ENCODE measurements at regions not wholly inside any gene's neighbourhood (a gene's known extent, or its start where the extent isn't known, plus 50 kb on each side); places are given as distances from the start of the nearest gene placed in this dataset.
"Not testable (repeated sequence)": the region's sequence is repeated elsewhere in the genome, so short reads cannot be mapped to it uniquely, and the experiment has no call there.

- Mint-ChIP-seq H3K4me3 (no peak overlapping the region), H3K27ac (no peak overlapping the region), H3K4me1 (ENCODE audit: low read depth) (no peaks in the 10 kb centered on the region), H3K27me3 (no peaks in the 10 kb centered on the region), H3K9me3 (peaks cover 14% of the 10 kb centered on the region), H3K36me3 (ENCODE audit: low read depth) (no peaks in the 10 kb centered on the region)
Measured at GRCh38 chr5:13217636-13218035, 726.9 kb downstream of the DNAH5 start.

- no peaks in the 10 kb centered on the region for H3K36me3 Mint-ChIP-seq (ENCODE audit: low read depth)
Measured at GRCh38 chr5:13215806-13216205, 728.7 kb downstream of the DNAH5 start.

DNA sequence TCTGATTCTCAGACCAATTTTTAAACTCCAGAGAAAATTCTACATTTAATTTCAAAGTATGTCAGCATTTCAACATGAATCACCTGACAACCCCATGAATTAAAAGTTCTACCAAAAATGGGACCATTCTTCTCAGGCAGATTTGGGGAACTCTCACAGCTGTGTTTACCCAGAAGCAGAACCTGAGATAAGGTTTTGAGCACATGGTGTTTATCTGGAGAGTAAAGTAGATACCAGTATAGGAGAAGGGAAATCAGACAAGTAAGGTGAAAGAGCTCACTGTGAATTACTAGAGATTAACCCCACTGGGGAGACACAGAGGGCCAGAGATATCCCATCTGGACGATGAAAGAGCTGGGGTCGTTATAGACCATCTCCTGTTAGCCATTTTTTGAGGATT is 729.1 kb downstream of the DNAH5 start:
- H3K4me1 Mint-ChIP-seq (ENCODE audit: low read depth), result no peaks in the 10 kb centered on the region
- H3K4me3 Mint-ChIP-seq, result no peak overlapping the region
- peaks cover 18% of the 10 kb centered on the region for H3K9me3 Mint-ChIP-seq
- H3K27ac Mint-ChIP-seq, result no peak overlapping the region
- H3K36me3 Mint-ChIP-seq (ENCODE audit: low read depth), result no peaks in the 10 kb centered on the region
- H3K27me3 Mint-ChIP-seq, result no peaks in the 10 kb centered on the region

More at GRCh38 chr5:13215806-13216205, 728.7 kb downstream of the DNAH5 start:
- H3K27me3 Mint-ChIP-seq, result no peaks in the 10 kb centered on the region
- H3K27ac Mint-ChIP-seq, result no peak overlapping the region
- H3K4me1 Mint-ChIP-seq (ENCODE audit: low read depth), result no peaks in the 10 kb centered on the region
- H3K9me3 Mint-ChIP-seq, result peaks cover 18% of the 10 kb centered on the region
- no peak overlapping the region for H3K4me3 Mint-ChIP-seq

- H3K27ac Mint-ChIP-seq, result no peak overlapping the region
- no peaks in the 10 kb centered on the region for H3K27me3 Mint-ChIP-seq
Measured at GRCh38 chr5:13214182-13214581, 730.3 kb downstream of the DNAH5 start.

DNA sequence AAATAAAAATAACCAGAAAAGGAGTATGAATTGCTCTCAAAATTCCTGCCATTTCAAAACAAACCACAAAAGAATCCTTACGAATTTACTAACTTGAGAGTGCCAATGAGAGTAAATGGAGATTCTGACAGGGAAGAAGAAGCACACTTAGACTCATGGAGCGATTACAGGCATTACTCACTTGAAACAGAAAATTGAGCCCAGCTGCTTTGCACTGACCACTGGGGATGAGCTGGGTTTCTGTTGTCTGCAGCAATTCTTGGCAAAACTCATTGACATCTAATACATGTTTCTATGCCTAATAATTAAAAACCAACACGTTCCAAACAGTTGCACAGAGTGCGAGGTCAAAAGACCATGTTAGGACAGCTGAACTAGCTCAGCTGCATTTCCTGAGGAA is 731.6 kb downstream of the DNAH5 start:
- no peaks in the 10 kb centered on the region for H3K4me1 Mint-ChIP-seq (ENCODE audit: low read depth)
- no peak overlapping the region for H3K27ac Mint-ChIP-seq
- H3K36me3 Mint-ChIP-seq (ENCODE audit: low read depth), result no peaks in the 10 kb centered on the region
- H3K27me3 Mint-ChIP-seq, result no peaks in the 10 kb centered on the region
- peaks cover 15% of the 10 kb centered on the region for H3K9me3 Mint-ChIP-seq
- H3K4me3 Mint-ChIP-seq, result no peak overlapping the region

More at GRCh38 chr5:13214182-13214581, 730.3 kb downstream of the DNAH5 start:
- H3K9me3 Mint-ChIP-seq, result peaks cover 20% of the 10 kb centered on the region
- no peak overlapping the region for H3K4me3 Mint-ChIP-seq
- H3K36me3 Mint-ChIP-seq (ENCODE audit: low read depth), result no peaks in the 10 kb centered on the region
- no peaks in the 10 kb centered on the region for H3K4me1 Mint-ChIP-seq (ENCODE audit: low read depth)

DNA sequence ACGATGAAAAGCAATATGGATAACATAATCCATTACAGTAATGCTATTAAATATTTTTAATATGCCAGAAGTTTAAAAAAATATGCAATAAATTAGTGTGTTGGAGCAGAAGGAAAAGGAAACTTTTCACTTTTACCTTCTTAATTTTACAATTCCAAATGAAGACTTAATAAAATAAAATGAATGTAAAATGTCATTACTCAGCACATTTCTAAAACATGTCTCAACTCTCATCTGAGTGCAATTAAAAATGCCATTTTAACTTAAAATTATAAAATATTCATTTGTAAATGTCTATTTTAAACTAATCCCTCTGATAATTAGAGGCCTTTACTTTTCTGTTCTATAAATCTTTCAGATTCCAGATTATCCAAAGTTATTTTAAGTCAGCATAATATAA is 733.4 kb downstream of the DNAH5 start:
- H3K4me3 Mint-ChIP-seq, result no peak overlapping the region
- peaks cover 15% of the 10 kb centered on the region for H3K9me3 Mint-ChIP-seq
- no peaks in the 10 kb centered on the region for H3K36me3 Mint-ChIP-seq (ENCODE audit: low read depth)
- no peak overlapping the region for H3K27ac Mint-ChIP-seq
- no peaks in the 10 kb centered on the region for H3K27me3 Mint-ChIP-seq
- no peaks in the 10 kb centered on the region for H3K4me1 Mint-ChIP-seq (ENCODE audit: low read depth)

DNA sequence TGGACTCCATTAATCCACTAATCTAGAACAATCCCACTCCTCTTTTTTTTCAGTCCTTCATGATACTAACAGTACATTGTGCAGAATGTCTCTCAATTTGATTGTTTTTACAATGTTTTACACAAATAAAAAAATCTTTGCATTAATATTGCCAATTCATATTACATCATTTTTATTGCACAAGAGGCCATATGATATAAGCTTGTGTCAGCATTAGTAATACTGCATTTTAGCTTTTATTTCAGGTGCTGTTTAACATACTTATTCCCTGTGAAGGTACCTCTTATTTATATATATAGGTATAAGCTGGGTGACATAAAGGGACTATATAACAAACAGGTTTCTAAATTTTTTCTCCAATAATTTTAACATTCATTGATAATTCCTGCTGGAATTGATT is 737.4 kb downstream of the DNAH5 start:
- Mint-ChIP-seq H3K4me1 (ENCODE audit: low read depth) (no peaks in the 10 kb centered on the region), H3K4me3 (no peak overlapping the region), H3K27me3 (no peaks in the 10 kb centered on the region), H3K36me3 (ENCODE audit: low read depth) (no peaks in the 10 kb centered on the region), H3K27ac (no peak overlapping the region), H3K9me3 (peaks cover 3% of the 10 kb centered on the region)

DNA sequence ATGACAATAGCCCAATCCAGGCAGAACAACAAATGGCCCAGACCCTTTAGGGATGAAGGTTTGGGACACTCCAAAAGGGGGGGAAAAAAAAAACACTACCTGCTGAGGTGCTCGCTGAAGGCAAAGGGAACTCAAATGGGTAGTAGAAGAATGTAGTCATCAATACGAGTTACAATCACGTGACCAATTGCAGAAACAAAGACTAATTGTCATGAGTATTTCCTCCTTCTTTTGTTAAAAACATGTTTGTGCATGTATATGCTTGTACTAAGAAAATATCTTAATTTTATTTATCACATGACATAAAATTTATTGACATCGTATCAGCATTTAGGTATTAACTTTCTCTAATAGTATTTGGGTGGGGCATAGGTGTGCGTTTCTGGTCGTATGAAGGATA is 743.5 kb downstream of the DNAH5 start:
- H3K27ac Mint-ChIP-seq, result no peak overlapping the region
- H3K27me3 Mint-ChIP-seq, result no peaks in the 10 kb centered on the region
- H3K4me1 Mint-ChIP-seq (ENCODE audit: low read depth), result no peaks in the 10 kb centered on the region
- peaks cover 10% of the 10 kb centered on the region for H3K9me3 Mint-ChIP-seq
- no peaks in the 10 kb centered on the region for H3K36me3 Mint-ChIP-seq (ENCODE audit: low read depth)
- no peak overlapping the region for H3K4me3 Mint-ChIP-seq

DNA sequence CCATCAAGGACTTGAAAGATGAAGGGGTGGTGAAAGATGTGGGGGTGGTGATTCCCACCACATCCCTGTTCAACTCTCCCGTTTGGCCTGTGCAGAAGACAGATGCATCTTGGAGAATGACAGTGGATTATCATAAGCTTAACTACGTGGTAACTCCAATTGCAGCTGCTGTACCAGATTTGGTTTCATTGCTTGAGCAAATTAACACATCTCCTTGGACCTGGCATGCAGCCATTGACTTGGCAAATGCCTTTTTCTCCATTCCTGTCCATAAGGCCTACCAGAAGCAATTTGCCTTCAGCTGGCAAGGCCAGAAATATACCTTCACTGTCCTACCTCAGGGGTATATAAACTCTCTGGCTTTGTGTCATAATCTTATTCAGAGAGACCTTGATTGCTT is 746.3 kb downstream of the DNAH5 start:
- H3K4me3 Mint-ChIP-seq; H3K27ac Mint-ChIP-seq; H3K9me3 Mint-ChIP-seq; H3K27me3 Mint-ChIP-seq; H3K4me1 Mint-ChIP-seq (ENCODE audit: low read depth); H3K36me3 Mint-ChIP-seq (ENCODE audit: low read depth): not testable (repeated sequence)

DNA sequence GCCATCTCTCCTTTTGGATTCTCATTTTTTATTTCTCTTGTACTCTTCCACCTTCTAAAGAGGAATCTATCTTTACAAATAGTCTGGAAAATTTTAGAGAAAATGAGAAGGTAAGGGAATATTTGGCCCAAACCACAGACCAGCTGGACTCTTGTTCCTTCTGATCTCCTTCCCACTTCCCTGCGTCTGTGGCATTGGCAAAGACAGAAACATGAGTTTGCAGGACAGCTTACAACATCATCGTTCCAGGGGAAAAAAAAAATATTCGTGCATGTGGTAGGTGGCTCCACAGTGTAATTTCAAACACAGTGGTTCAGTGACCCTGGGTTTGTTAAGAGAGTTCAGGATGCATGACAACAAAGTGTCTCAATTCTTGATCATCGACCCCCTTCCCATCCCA is 755.0 kb downstream of the DNAH5 start:
- Mint-ChIP-seq H3K27ac (no peak overlapping the region), H3K9me3 (no peaks in the 10 kb centered on the region), H3K36me3 (ENCODE audit: low read depth) (no peaks in the 10 kb centered on the region), H3K4me3 (no peak overlapping the region), H3K27me3 (no peaks in the 10 kb centered on the region), H3K4me1 (ENCODE audit: low read depth) (no peaks in the 10 kb centered on the region)

- H3K27ac Mint-ChIP-seq, result no peak overlapping the region
- peaks cover 4% of the 10 kb centered on the region for H3K9me3 Mint-ChIP-seq
- H3K27me3 Mint-ChIP-seq, result no peaks in the 10 kb centered on the region
- no peaks in the 10 kb centered on the region for H3K4me1 Mint-ChIP-seq (ENCODE audit: low read depth)
- H3K36me3 Mint-ChIP-seq (ENCODE audit: low read depth), result no peaks in the 10 kb centered on the region
- no peak overlapping the region for H3K4me3 Mint-ChIP-seq
Measured at GRCh38 chr5:13188371-13188770, 756.1 kb downstream of the DNAH5 start.

GRCh38 chr5:13187186-13187585 is 757.3 kb downstream of the DNAH5 start:
- no peaks in the 10 kb centered on the region for H3K27me3 Mint-ChIP-seq
- H3K27ac Mint-ChIP-seq, result no peak overlapping the region
- H3K9me3 Mint-ChIP-seq, result peaks cover 15% of the 10 kb centered on the region
- no peaks in the 10 kb centered on the region for H3K36me3 Mint-ChIP-seq (ENCODE audit: low read depth)
- H3K4me1 Mint-ChIP-seq (ENCODE audit: low read depth), result no peaks in the 10 kb centered on the region
- no peak overlapping the region for H3K4me3 Mint-ChIP-seq

DNA sequence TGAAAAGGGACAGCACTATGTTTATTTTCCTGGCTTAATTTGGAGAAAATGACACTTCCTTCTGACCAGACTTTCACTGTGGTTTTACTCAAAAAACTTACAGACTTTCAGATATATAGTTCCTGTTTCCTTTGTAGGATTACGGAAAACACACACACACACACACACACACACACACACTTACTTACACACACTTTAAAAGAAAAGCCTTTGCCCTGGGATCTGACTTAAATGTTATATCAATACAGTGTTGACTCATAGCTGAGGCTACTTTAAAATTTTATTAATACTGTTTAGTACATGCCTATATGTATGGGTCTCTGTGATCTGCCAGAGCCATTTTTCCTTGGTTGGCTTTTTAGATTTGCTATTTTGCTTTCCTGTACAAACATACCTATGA is 758.3 kb downstream of the DNAH5 start:
- Mint-ChIP-seq H3K4me1 (ENCODE audit: low read depth) (no peaks in the 10 kb centered on the region), H3K4me3 (no peak overlapping the region), H3K27me3 (no peaks in the 10 kb centered on the region), H3K27ac (no peak overlapping the region), H3K36me3 (ENCODE audit: low read depth) (no peaks in the 10 kb centered on the region), H3K9me3 (peaks cover 17% of the 10 kb centered on the region)

DNA sequence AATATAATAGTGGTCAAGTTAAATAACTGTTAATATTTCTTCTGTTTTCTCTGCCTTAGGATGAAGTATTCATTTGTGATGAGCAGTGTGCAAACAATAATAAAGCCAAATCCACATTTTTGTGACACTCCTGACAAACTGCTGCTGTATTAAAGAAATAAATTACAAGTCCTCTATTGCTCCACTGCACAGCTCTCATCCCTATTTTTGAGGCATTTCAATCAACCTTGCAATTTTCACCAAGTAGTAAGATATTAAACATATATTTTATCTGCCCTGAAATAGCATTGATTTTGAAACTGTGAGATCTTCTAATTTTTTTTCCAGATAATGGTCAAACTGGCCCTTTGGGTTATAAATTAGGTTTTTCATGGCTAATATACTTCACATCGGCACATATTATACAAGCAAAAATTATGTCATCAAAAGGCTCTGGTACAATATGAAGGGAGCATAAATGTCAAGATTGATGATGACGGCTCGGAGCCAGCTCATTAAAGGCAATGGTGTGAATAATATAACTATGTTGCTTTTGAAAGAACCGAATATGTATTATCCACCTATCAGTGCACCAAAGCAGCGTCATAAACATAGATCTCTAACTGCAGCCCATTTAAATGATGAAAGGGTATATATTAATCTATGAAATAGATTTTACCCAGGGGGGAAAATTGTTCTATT is 764.9 kb downstream of the DNAH5 start:
- Mint-ChIP-seq H3K36me3 (ENCODE audit: low read depth) (no peaks in the 10 kb centered on the region), H3K27ac (no peak overlapping the region), H3K27me3 (no peaks in the 10 kb centered on the region), H3K4me3 (no peak overlapping the region), H3K4me1 (ENCODE audit: low read depth) (no peaks in the 10 kb centered on the region), H3K9me3 (peaks cover 22% of the 10 kb centered on the region)

DNA sequence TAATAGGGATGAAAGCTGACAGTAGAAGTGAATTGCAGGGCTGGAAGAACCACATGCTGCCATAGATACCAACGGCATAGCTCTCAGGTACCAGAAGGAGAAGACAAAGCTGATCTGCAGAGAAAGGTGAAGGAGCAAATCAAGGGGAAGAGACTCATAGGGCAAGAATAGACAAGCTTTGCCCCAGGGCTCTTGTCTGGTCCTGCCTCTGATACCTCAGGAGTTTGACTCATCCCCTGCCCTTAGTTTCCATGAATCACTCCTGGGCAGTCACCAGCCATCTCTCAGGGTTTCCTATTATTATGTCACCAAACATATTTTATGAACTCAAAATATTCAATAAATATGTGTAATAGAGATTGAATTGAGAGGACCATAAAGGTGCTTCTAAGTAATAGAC is 800.9 kb downstream of the DNAH5 start:
- peaks cover 14% of the 10 kb centered on the region for H3K9me3 Mint-ChIP-seq
- H3K27ac Mint-ChIP-seq, result no peak overlapping the region
- no peaks in the 10 kb centered on the region for H3K36me3 Mint-ChIP-seq (ENCODE audit: low read depth)
- no peaks in the 10 kb centered on the region for H3K27me3 Mint-ChIP-seq
- no peak overlapping the region for H3K4me3 Mint-ChIP-seq
- no peaks in the 10 kb centered on the region for H3K4me1 Mint-ChIP-seq (ENCODE audit: low read depth)

- Mint-ChIP-seq H3K27ac (no peak overlapping the region), H3K4me1 (ENCODE audit: low read depth) (no peaks in the 10 kb centered on the region), H3K9me3 (peaks cover 14% of the 10 kb centered on the region), H3K4me3 (no peak overlapping the region), H3K36me3 (ENCODE audit: low read depth) (no peaks in the 10 kb centered on the region), H3K27me3 (no peaks in the 10 kb centered on the region)
Measured at GRCh38 chr5:13143214-13143613, 801.3 kb downstream of the DNAH5 start.

Measured in stimulated activated naive CD8-positive, alpha-beta T cell treated with anti-CD3 and anti-CD28 coated beads, Interleukin-15, Interleukin-2, amounts not matched to agents 100 ng/mL and 50 ng/mL, for 24 hours (primary cell).